GM13977 (cell line): ENCODE measurements at regions not wholly inside any gene's neighbourhood (a gene's known extent, or its start where the extent isn't known, plus 50 kb on each side); places are given as distances from the start of the nearest gene placed in this dataset.
"Not testable (repeated sequence)": the region's sequence is repeated elsewhere in the genome, so short reads cannot be mapped to it uniquely, and the experiment has no call there.

ENCODE experiments used
- DNase-seq: peaks from one replicate; pipeline ENCODE4 v3.0.0; 2012; ENCODE audit warnings: low spot score
- CTCF ChIP-seq: IDR thresholded peaks from 2 replicates; pipeline ENCODE4 v1.5.1; 2012; ENCODE audit warnings: mild to moderate bottlenecking, control low read depth; ENCODE audit not compliant: insufficient read depth; ENCODE audit errors: extremely low read depth, missing control alignments
- in situ Hi-C: fragments of 300-500 bp; cut with MboI; formaldehyde crosslinking; loops from one replicate; pipeline ENCODE4 v1.12.0; 2022; ENCODE audit warnings: low sequenced_read_pairs, low pct_unique_long_range_greater_than_20kb, mixed read lengths, inconsistent platforms; ENCODE audit not compliant: unreplicated experiment

GRCh38 chr16:29227751-29228663, 178.5 kb downstream of the NPIPB11 start:
- peak; percentile 88 for TF ChIP-seq CTCF
- in situ Hi-C loops, DNase-seq: not testable (repeated sequence)

GRCh38 chr16:29226782-29227181, 179.7 kb downstream of the NPIPB11 start:
- TF ChIP-seq CTCF, result no peak
- in situ Hi-C loops, result no loop called here

GRCh38 chr16:29224675-29225074, 181.8 kb downstream of the NPIPB11 start:
- in situ Hi-C loops, DNase-seq: not testable (repeated sequence)

More at GRCh38 chr16:29226782-29227181, 179.7 kb downstream of the NPIPB11 start:
- DNase-seq, result no peak

- DNase-seq, in situ Hi-C loops: not testable (repeated sequence)
Measured at GRCh38 chr16:29222615-29223014, 183.9 kb downstream of the NPIPB11 start.

GRCh38 chr16:29222008-29222407, 184.5 kb downstream of the NPIPB11 start:
- in situ Hi-C loops, DNase-seq: not testable (repeated sequence)

- DNase-seq, in situ Hi-C loops: not testable (repeated sequence)
Measured at GRCh38 chr16:29221281-29221955, 185.1 kb downstream of the NPIPB11 start.

GRCh38 chr16:29220647-29221191, 185.8 kb downstream of the NPIPB11 start:
- in situ Hi-C loops, DNase-seq: not testable (repeated sequence)

GRCh38 chr16:29219966-29220646, 186.4 kb downstream of the NPIPB11 start:
- in situ Hi-C loops, result not testable (repeated sequence)

GRCh38 chr16:29219562-29219961, 186.9 kb downstream of the NPIPB11 start:
- not testable (repeated sequence) for DNase-seq

More at GRCh38 chr16:29219966-29220646, 186.4 kb downstream of the NPIPB11 start:
- DNase-seq, result not testable (repeated sequence)

GRCh38 chr16:29218649-29219048, 187.9 kb downstream of the NPIPB11 start:
- in situ Hi-C loops, DNase-seq: not testable (repeated sequence)

More at GRCh38 chr16:29219562-29219961, 186.9 kb downstream of the NPIPB11 start:
- in situ Hi-C loops, result not testable (repeated sequence)

- in situ Hi-C loops, DNase-seq: not testable (repeated sequence)
Measured at GRCh38 chr16:29218171-29218570, 188.3 kb downstream of the NPIPB11 start.

GRCh38 chr16:29217752-29218126, 188.8 kb downstream of the NPIPB11 start:
- DNase-seq, in situ Hi-C loops: not testable (repeated sequence)

- in situ Hi-C loops, DNase-seq: not testable (repeated sequence)
Measured at GRCh38 chr16:29217104-29217751, 189.3 kb downstream of the NPIPB11 start.

GRCh38 chr16:29213770-29214169, 192.7 kb downstream of the NPIPB11 start:
- DNase-seq, in situ Hi-C loops: not testable (repeated sequence)
